PC-9 (cell line): ENCODE measurements at regions not wholly inside any gene's neighbourhood (a gene's known extent, or its start where the extent isn't known, plus 50 kb on each side); places are given as distances from the start of the nearest gene placed in this dataset.

Experiments
- EZH2 ChIP-seq: fragments of 200-600 bp; sonication (generic); IDR thresholded peaks from 2 replicates; pipeline ENCODE4 v1.8.0; 2017; ENCODE audit warnings: antibody characterized with exemption, low read depth
- TF ChIP-seq, protein P1 (sequence below): fragments of 200-600 bp; sonication (generic); conservative IDR thresholded peaks from 2 replicates; pipeline ENCODE4 v1.6.1; 2017; ENCODE audit warnings: mixed run types, antibody characterized with exemption, mild to moderate bottlenecking, moderate library complexity

DNA sequence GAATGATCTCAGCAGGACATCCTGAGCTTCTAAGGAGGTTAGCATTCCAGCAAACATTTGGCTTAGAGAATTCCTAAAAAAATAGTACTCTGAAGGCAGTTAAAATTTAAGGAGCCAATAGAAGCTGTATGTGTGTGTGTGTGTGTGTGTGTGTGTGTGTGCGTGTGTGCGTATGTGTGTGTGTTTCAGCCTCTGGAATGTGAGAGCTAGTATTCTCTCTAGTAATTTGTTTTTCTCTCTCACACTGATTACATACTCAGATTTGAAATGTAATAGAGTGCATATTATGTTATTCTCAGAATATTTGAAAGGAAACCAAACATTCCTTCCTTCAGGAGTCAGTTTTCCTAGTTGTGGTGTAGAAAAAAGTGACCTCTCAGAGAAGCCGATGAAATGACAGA is 279.6 kb downstream of the TMEM38B start:
- TF ChIP-seq EZH2, result no peak
- TF ChIP-seq, protein P1, sequence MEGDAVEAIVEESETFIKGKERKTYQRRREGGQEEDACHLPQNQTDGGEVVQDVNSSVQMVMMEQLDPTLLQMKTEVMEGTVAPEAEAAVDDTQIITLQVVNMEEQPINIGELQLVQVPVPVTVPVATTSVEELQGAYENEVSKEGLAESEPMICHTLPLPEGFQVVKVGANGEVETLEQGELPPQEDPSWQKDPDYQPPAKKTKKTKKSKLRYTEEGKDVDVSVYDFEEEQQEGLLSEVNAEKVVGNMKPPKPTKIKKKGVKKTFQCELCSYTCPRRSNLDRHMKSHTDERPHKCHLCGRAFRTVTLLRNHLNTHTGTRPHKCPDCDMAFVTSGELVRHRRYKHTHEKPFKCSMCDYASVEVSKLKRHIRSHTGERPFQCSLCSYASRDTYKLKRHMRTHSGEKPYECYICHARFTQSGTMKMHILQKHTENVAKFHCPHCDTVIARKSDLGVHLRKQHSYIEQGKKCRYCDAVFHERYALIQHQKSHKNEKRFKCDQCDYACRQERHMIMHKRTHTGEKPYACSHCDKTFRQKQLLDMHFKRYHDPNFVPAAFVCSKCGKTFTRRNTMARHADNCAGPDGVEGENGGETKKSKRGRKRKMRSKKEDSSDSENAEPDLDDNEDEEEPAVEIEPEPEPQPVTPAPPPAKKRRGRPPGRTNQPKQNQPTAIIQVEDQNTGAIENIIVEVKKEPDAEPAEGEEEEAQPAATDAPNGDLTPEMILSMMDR, result no peak
